AG04450 (cell line): ENCODE measurements at regions not wholly inside any gene's neighbourhood (a gene's known extent, or its start where the extent isn't known, plus 50 kb on each side); places are given as distances from the start of the nearest gene placed in this dataset.

ENCODE experiments used
- CTCF ChIA-PET: fragments of 300-600, 350-600 bp; formaldehyde crosslinking; extraction: SDS; loops from one replicate; lab custom pipeline; 2022; ENCODE audit warnings: antibody characterized with exemption, inconsistent platforms; lab: Charles Lee
- POLR2A ChIA-PET: fragments of 350-600 bp; formaldehyde crosslinking; extraction: SDS; loops from one replicate; lab custom pipeline; 2021; ENCODE audit warnings: antibody characterized with exemption, inconsistent platforms; lab: Yijun Ruan, JAX
- DNase-seq: peaks from one replicate; pipeline ENCODE4 v3.0.0-alpha.2; 2011; ENCODE audit warnings: low read depth, low spot score
- H3K27ac ChIP-seq: one replicate; pipeline ENCODE4 v1.5.1; 2012; ENCODE audit warnings: low read depth, low read length, control low read depth
- H3K27me3 ChIP-seq: one replicate; pipeline ENCODE4 v1.6.0; 2012; ENCODE audit warnings: low read length; ENCODE audit not compliant: control insufficient read depth, insufficient read depth
- H3K4me3 ChIP-seq: 2 replicates; pipeline ENCODE4 v1.5.1; 2011; ENCODE audit warnings: mild to moderate bottlenecking, low read depth, low read length, control low read depth
- H3K9me3 ChIP-seq: 2 replicates; pipeline ENCODE4 v1.5.1; 2012; ENCODE audit warnings: low read length; ENCODE audit not compliant: control insufficient read depth, insufficient read depth
- TF ChIP-seq, protein P1 (sequence below): IDR thresholded peaks from 2 replicates; pipeline ENCODE4 v1.5.1; 2011; ENCODE audit warnings: low read depth, low read length, control low read depth, inconsistent platforms

DNA sequence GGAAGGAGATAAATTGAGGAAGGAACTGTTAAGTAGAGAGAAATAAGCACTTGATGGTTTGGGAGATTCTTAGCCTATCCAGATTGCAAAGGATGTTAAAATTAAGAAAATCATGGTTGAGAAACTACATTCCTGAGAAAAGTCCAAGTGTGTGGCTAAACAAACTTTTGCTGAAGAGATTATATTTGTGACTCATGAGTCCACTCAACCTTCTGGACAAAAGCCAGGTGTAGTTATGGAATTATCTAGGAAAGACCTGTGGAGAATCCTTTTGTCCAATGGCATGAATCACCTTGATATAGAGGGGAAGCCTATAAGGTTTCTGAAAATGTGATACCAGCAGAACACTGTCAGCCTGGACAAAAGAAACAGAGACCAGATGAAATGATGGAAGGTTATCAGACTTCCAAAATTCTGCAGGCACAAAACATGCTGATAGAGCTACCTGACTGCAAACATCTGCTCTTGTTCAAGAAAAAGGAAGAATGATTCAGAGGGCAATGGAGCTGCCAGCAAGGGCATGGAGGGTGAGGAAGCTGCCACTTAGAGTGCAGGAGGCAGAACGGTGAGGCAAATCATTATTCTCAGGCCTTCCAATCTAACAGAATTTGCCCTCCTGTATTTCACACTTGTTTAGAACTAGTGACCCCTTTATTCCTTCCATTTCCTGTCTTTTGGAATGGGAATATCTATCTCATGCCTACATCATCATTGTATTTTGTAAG, 300.6 kb upstream of the PRMT6 start:
- Histone ChIP-seq H3K9me3 (no peaks in the 10 kb centered on the region), H3K27me3 (no peaks in the 10 kb centered on the region), H3K4me3 (no peak overlapping the region), H3K27ac (no peak overlapping the region)
- ChIA-PET CTCF (no interaction called here), POLR2A (no interaction called here)
- TF ChIP-seq, protein P1, sequence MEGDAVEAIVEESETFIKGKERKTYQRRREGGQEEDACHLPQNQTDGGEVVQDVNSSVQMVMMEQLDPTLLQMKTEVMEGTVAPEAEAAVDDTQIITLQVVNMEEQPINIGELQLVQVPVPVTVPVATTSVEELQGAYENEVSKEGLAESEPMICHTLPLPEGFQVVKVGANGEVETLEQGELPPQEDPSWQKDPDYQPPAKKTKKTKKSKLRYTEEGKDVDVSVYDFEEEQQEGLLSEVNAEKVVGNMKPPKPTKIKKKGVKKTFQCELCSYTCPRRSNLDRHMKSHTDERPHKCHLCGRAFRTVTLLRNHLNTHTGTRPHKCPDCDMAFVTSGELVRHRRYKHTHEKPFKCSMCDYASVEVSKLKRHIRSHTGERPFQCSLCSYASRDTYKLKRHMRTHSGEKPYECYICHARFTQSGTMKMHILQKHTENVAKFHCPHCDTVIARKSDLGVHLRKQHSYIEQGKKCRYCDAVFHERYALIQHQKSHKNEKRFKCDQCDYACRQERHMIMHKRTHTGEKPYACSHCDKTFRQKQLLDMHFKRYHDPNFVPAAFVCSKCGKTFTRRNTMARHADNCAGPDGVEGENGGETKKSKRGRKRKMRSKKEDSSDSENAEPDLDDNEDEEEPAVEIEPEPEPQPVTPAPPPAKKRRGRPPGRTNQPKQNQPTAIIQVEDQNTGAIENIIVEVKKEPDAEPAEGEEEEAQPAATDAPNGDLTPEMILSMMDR, result no peak
- no peak for DNase-seq

DNA sequence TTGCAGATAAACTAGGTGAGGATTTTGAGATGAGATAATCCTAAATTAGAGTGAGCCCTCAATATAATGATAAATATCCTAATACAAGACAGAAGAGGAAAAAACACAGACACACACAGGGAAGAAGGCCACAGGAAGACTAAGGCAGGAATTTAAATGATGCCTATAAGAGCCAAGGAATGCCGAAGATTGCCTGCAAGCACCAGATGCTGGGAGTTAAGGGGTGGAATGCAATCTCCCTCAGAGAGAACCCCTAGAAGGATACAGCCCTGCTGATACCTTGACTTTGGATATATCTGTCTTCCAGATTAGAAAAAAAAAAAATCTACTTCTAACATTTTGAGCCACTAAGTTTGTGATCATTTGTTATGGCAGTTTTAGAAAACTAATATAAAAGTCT, 299.7 kb upstream of the PRMT6 start:
- ChIA-PET POLR2A (no interaction called here), CTCF (no interaction called here)
- no peaks in the 10 kb centered on the region for H3K9me3 ChIP-seq
- no peak overlapping the region for H3K27ac ChIP-seq
- TF ChIP-seq, protein P1, result no peak
- H3K4me3 ChIP-seq, result no peak overlapping the region
- DNase-seq, result no peak
- no peaks in the 10 kb centered on the region for H3K27me3 ChIP-seq

- CTCF ChIA-PET, result no interaction called here
- H3K27ac ChIP-seq, result no peak overlapping the region
- no peak overlapping the region for H3K4me3 ChIP-seq
- no peak for DNase-seq
- no peaks in the 10 kb centered on the region for H3K27me3 ChIP-seq
- TF ChIP-seq, protein P1, result no peak
- no peaks in the 10 kb centered on the region for H3K9me3 ChIP-seq
- POLR2A ChIA-PET, result no interaction called here
These were observed 288.4 kb upstream of the PRMT6 start for GRCh38 chr1:106768077-106768476.

- ChIA-PET CTCF (no interaction called here), POLR2A (no interaction called here)
- TF ChIP-seq, protein P1, result no peak
- Histone ChIP-seq H3K27me3 (no peaks in the 10 kb centered on the region), H3K4me3 (no peak overlapping the region), H3K27ac (no peak overlapping the region), H3K9me3 (no peaks in the 10 kb centered on the region)
- DNase-seq, result no peak
These were observed 288.0 kb upstream of the PRMT6 start for GRCh38 chr1:106768501-106768900.

DNA sequence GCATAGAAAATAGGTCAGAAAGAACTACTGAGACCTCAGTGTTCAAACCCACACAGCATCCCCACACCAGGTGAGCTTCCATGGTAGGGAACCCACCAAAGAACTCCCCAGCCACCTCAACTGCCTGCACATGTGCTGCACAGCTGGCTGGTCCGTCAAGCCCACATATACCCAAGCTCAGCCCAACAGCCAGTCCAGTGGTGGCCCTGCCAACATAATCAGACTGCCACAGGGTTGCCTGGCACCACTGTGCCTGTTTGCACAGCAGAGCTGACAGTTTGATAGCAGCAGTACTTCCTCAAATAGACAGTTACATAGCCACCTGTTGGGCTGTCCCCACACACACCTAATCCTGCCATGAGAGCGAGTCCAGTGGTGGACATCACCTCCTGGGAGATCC, 283.3 kb upstream of the PRMT6 start:
- no peak overlapping the region for H3K4me3 ChIP-seq
- ChIA-PET CTCF (no interaction called here), POLR2A (no interaction called here)
- DNase-seq, result no peak
- TF ChIP-seq, protein P1, result no peak
- H3K27ac ChIP-seq, result no peak overlapping the region
- no peaks in the 10 kb centered on the region for H3K27me3 ChIP-seq
- no peaks in the 10 kb centered on the region for H3K9me3 ChIP-seq
